Right kidney (tissue), 1 donor: ENCODE measurements at regions not wholly inside any gene's neighbourhood (a gene's known extent, or its start where the extent isn't known, plus 50 kb on each side); places are given as distances from the start of the nearest gene placed in this dataset.

ENCODE experiments used
- DNase-seq: peaks from one replicate; pipeline ENCODE4 v3.0.0-alpha.2; 2016

DNA sequence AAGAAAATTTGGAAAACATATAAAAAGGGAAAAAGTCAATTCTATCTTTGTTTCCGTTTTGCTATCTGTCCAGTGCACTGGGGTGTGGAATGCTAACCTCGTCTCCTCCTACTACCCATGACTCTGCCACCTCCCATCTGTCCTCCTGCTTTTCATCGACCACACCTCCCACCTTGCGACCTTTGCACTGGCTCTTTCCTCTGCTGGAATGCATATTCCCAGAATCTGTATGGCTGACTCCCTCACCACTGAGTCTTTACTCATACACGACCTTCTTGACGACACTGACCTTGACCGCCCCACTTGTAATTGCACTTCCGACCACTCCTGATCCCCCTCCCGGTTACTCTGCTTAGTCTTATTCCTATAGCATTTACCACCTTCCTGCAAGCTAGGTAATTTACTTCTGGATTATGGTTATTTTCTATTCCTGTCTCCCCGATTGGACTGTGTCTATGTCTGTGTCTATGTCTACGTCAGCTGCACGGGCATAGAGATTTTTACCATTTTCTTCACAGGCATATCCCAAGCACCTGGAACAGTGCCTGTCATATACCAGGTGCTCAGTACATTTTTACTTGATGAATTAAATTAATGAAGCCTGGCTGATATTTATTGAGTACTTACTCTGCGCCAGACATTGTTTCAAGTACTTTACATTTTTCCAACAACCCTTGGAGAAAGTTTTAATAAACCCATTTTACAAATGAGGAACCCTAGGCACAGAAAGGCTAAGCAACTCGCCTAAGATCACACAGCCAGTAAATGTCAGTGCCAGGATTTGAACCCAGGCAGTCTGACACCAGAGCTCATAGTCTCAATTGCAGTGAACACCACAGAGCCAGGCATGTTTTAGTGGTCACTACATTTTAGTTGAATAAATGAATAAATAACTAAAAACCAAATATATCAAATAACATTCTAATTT is 54.0 kb upstream of the SLC22A11 start:
- no peak for DNase-seq

GRCh38 chr11:64502634-64503033 is 53.1 kb upstream of the SLC22A11 start:
- no peak for DNase-seq

GRCh38 chr11:64503186-64503753 is 52.5 kb upstream of the SLC22A11 start:
- no peak for DNase-seq

DNA sequence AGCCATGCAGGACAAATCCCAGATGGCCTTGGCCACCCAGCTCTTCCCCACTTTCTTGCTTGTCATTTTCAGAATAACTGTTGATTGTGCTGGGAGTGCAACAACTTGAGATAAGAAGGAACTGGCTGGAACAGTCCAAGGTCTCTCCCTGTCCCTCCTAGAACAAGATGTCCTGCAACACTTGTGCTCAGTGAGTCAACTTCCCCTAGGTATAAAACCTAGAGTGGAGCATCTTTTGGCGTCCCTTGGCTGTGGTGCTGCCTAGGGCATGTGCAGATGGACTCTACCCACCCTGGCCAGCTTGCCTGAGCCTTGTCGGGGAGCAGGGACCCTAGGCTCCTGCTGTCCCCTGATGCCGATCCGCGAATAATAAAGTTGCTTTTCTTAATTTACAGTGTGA is 50.7 kb upstream of the SLC22A11 start:
- no peak for DNase-seq
